Inflammatory macrophage (primary cell): ENCODE measurements at regions not wholly inside any gene's neighbourhood (a gene's known extent, or its start where the extent isn't known, plus 50 kb on each side); places are given as distances from the start of the nearest gene placed in this dataset.

Source experiments
- DNase-seq, 2 donors: peaks; one replicate each; pipeline ENCODE4 v3.0.0-alpha.2; 2020 to 2022

- no peak for DNase-seq
Measured at GRCh38 chr9:117945286-117945685, 241.1 kb downstream of the TLR4 start.

GRCh38 chr9:117951127-117951526 lies 246.9 kb downstream of the TLR4 start:
- DNase-seq, result no peak

GRCh38 chr9:117952581-117952980 lies 248.4 kb downstream of the TLR4 start:
- no peak for DNase-seq

GRCh38 chr9:117957267-117957666 lies 253.1 kb downstream of the TLR4 start:
- peak; percentile 25 to 33 for DNase-seq

GRCh38 chr9:117958726-117959125 lies 254.5 kb downstream of the TLR4 start:
- no peak for DNase-seq

- no peak for DNase-seq
Measured at GRCh38 chr9:117963493-117964090, 259.4 kb downstream of the TLR4 start.

GRCh38 chr9:117970276-117971050 lies 266.3 kb downstream of the TLR4 start:
- no peak for DNase-seq

GRCh38 chr9:117974108-117974507 lies 269.9 kb downstream of the TLR4 start:
- DNase-seq, result no peak

- DNase-seq, result no peak
Measured at GRCh38 chr9:117979914-117980313, 275.7 kb downstream of the TLR4 start.

GRCh38 chr9:117987945-117988344 lies 283.7 kb downstream of the TLR4 start:
- DNase-seq, result no peak

GRCh38 chr9:117992006-117992405 lies 287.8 kb downstream of the TLR4 start:
- no peak for DNase-seq

GRCh38 chr9:118000581-118000980 lies 296.4 kb downstream of the TLR4 start:
- no peak for DNase-seq

GRCh38 chr9:118003240-118003639 lies 299.0 kb downstream of the TLR4 start:
- DNase-seq, result no peak

GRCh38 chr9:118008246-118008645 lies 304.0 kb downstream of the TLR4 start:
- no peak for DNase-seq

- DNase-seq, result no peak
Measured at GRCh38 chr9:118009614-118010013, 305.4 kb downstream of the TLR4 start.

GRCh38 chr9:118017607-118018122 lies 313.5 kb downstream of the TLR4 start:
- no peak for DNase-seq

GRCh38 chr9:118023644-118024043 lies 319.4 kb downstream of the TLR4 start:
- no peak for DNase-seq

GRCh38 chr9:118028225-118028624 lies 324.0 kb downstream of the TLR4 start:
- DNase-seq, result no peak

GRCh38 chr9:118029425-118029824 lies 325.2 kb downstream of the TLR4 start:
- no peak for DNase-seq

- no peak for DNase-seq
Measured at GRCh38 chr9:118034701-118035100, 330.5 kb downstream of the TLR4 start.

GRCh38 chr9:118038713-118039112 lies 334.5 kb downstream of the TLR4 start:
- DNase-seq, result no peak

- DNase-seq, result no peak
Measured at GRCh38 chr9:118058227-118058626, 354.0 kb downstream of the TLR4 start.

- DNase-seq, result peak in 1 of 2 donors; percentile 33
Measured at GRCh38 chr9:118059484-118060278, 355.5 kb downstream of the TLR4 start.
